Ammon's horn (tissue), 1 donor: ENCODE measurements at regions not wholly inside any gene's neighbourhood (a gene's known extent, or its start where the extent isn't known, plus 50 kb on each side); places are given as distances from the start of the nearest gene placed in this dataset.
"Not testable (repeated sequence)": the region's sequence is repeated elsewhere in the genome, so short reads cannot be mapped to it uniquely, and the experiment has no call there.

Experiments used
- DNase-seq: peaks from one replicate; pipeline ENCODE4 v3.0.0-alpha.2; 2016; ENCODE audit warnings: low spot score

DNA sequence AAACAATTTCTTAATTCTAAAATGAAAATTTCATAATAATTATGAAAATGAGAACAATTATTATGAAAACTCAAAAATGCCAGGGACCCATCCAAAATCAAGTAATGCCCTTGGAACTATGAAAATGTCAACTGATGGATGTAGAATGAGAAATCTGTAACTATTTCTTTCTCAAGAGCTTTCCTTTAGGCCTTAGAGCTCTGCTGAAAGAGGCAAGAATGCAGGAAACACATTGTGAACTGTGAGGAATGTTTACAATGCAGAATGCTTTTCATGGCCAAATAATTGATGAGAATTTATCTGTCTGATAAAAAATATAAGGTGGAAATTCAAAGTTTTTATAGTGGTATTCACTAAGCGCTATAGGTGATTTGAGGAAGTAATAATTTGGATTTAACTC is 207.1 kb upstream of the PCDH18 start:
- DNase-seq: no peak

DNA sequence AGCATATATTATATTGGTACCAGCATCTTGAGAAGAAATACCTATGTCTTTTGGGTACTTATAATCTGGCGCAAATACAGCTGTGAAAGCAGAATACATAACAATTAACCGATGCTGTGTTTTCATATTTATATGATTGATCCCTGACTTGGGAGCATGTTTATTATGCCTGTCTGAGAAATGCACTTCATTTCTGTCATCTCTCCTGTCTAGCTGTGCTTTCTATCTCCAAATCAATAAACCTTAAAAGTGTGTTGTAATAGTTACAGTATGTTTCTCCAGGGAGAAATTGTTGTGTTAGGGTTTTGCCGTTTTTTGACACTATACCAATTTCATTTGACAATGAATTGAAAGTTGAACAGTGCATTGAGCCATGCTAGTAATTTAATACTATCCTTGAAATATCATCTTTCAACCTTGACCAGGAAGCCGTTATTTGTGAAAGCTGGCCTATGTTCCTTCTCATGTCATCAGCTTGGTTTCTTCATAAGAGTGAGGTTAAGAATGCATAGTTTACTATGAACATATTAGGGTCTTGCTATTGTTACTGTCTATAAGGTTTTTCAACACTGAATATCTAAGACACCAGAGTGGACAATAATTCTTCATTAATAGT is 206.2 kb upstream of the PCDH18 start:
- DNase-seq: no peak

- no peak for DNase-seq
Measured at GRCh38 chr4:137735561-137736104, 203.3 kb upstream of the PCDH18 start.

GRCh38 chr4:137733174-137734141 is 201.2 kb upstream of the PCDH18 start:
- not testable (repeated sequence) for DNase-seq

DNA sequence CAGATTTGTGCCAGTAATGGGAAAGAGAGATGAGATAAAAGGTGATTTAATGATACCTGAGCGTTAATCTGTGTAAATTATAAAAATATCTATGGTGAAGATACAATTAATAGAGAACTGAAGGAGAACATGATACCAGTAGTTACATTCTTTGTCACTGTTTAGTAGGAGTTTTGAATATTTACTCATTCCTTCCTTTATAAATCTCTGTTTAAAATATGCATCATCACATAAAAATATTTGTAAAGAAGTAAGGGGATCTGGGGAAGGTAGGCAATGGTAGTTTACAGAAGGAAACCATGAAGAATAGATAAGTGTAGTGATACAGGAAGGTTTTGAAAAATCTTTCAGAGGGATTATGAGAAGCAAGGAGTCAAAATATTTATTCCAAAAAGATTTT is 190.6 kb upstream of the PCDH18 start:
- DNase-seq: no peak

DNA sequence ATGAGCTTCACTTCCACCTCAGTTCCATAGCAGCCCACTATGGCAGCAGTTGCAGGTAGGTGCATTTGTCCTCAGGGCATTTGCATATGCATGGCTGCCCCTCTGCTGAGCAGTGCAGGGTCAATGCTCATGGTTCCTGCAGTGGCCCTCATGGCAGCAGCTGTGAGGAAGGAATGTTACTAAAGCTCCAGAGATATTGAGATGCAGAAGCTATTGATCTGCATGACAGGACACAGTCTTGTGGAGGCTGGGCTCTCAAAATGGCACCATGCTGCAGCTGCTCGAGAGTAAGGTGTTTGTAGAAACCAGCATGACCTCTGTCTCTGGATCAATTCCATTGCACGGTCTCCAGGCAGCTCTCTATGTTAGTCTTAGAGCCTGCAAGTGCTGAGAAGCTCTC is 179.2 kb upstream of the PCDH18 start:
- DNase-seq: no peak

GRCh38 chr4:137707626-137708025 is 175.3 kb upstream of the PCDH18 start:
- DNase-seq: no peak

- no peak for DNase-seq
Measured at GRCh38 chr4:137707102-137707620, 174.9 kb upstream of the PCDH18 start.

GRCh38 chr4:137705171-137705783 is 173.0 kb upstream of the PCDH18 start:
- peak; percentile 40 for DNase-seq

GRCh38 chr4:137703195-137703594 is 170.9 kb upstream of the PCDH18 start:
- no peak for DNase-seq

GRCh38 chr4:137702512-137702911 is 170.2 kb upstream of the PCDH18 start:
- no peak for DNase-seq

GRCh38 chr4:137701401-137701800 is 169.1 kb upstream of the PCDH18 start:
- DNase-seq: no peak

- peak; percentile 29 for DNase-seq
Measured at GRCh38 chr4:137700751-137701150, 168.5 kb upstream of the PCDH18 start.

GRCh38 chr4:137700072-137700471 is 167.8 kb upstream of the PCDH18 start:
- DNase-seq: no peak

DNA sequence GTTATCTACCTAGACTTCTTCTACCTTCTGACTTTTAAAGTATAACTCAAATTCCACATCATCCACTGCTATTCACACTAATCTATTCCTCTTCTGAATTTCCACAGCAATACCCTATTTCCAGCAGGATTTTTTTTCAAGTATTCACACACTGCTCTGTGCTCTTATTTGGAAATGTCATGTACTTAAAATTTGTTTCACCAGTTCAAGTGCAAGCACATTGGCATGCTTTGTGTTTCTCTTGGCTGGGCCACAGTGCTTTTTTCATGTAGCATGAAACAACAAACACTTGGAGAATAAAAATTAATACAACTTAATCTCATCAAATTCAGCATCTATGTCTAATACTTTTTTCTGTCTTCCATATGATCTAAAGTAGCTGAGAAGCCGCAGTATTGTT is 161.8 kb upstream of the PCDH18 start:
- no peak for DNase-seq

DNA sequence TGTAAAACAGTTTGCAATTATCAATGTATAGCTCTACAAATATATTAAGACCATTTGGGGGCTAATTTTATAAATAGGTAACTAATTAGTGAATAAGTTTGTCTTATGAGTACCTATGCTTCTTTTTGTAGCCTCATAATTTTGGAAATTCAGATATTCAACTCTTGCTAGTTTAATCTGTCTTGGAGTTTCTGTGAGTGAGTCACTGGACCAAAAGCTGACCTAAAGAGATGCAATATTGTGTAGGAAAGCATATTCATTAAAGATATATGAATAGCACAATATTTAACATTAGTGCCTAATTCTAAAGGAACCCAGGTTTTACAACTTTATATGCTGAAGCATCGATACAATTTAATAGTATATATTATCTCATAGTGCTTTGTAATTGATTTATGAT is 161.3 kb upstream of the PCDH18 start:
- DNase-seq: no peak

DNA sequence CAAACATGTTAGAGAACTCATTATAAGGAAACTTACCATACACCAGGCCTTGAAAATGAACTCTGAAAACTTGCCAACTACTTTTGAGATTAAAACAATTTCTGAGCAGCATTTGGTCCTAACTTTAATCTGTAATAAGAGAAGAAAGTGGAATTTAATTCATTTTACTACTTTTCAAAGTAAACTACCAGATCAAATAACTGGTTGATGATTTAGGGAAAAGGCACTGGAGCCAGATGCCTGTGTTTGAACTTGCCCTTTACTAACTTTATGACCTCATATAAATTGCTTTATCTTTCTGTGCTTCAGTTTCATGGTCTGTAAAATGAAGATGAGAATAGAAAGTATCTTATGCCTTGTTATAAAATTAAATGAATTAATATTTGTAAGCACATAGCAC is 159.9 kb upstream of the PCDH18 start:
- DNase-seq: no peak

GRCh38 chr4:137688651-137689050 is 156.4 kb upstream of the PCDH18 start:
- no peak for DNase-seq

DNA sequence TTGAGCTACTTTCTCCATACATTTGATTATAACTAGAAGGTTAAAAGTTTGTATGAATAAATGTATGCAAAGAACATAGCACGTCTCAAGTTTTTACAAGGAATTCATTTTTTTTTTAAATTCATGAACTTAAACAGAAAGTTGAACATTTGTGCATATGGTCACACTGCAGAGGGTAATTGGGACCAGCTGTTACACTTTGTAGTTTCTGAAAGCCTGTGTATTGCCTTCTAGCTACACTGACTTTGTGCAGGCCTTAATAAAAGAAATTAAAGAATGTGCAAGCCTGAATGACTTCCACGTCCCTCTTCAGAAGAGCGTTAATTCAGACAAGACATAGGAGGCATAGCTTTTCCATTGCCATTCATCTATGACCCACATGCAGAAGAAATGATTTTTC is 153.1 kb upstream of the PCDH18 start:
- no peak for DNase-seq

- DNase-seq: no peak
Measured at GRCh38 chr4:137681081-137681480, 148.8 kb upstream of the PCDH18 start.

- DNase-seq: no peak
Measured at GRCh38 chr4:137678796-137679195, 146.5 kb upstream of the PCDH18 start.

DNA sequence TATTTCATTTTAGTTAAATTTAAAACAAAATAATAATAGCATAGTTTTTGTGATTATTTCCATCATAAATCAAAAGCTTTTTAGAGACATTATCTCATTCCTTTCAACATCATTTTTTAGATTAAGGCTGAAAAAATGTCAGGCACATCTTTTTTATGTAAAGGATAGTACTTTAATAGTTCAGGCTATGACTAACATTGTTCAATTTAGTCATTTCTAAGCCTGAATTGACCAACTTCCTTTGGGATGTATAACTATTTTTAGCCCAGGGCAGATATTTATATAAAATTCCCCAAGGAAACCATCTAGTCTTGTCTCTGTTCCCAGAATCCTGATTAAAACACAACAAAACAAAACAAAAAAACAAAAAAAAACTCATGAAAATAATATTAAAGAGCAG is 145.6 kb upstream of the PCDH18 start:
- DNase-seq: no peak
